Posterior cingulate gyrus (tissue), 11 donors: ENCODE measurements at regions not wholly inside any gene's neighbourhood (a gene's known extent, or its start where the extent isn't known, plus 50 kb on each side); places are given as distances from the start of the nearest gene placed in this dataset.

Source experiments
- DNase-seq, 10 donors: peaks; one replicate each; pipeline versions ENCODE4 v3.0.0 to v3.0.0-alpha.2; 2020 to 2021; ENCODE audit warnings: mixed read lengths in 3 of 10
- intact Hi-C: fragments of 100-400 bp; cut with DNase I; formaldehyde crosslinking; loops from one replicate; pipeline ENCODE4 v1.15.1; 2023

DNA sequence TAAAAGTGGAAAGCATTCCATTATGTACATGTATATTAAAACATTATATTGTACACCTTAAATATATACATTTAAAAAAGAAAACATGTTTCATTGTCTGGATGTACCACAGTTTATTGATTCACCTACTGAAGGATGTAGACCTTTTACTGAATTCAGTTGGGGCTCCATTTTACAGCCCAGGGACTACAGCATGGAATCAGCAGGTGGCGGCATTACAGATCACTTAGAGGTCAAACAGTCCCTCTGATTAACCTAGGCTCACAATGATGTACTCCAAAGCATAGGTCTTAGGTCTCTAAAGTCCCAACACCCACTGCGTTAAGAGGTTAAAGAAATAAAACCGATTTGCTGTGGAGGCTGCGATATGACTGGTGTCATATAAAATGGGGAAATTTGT is 490.9 kb downstream of the SHISA9 start:
- DNase-seq = no peak
- intact Hi-C loops = no loop called here

DNA sequence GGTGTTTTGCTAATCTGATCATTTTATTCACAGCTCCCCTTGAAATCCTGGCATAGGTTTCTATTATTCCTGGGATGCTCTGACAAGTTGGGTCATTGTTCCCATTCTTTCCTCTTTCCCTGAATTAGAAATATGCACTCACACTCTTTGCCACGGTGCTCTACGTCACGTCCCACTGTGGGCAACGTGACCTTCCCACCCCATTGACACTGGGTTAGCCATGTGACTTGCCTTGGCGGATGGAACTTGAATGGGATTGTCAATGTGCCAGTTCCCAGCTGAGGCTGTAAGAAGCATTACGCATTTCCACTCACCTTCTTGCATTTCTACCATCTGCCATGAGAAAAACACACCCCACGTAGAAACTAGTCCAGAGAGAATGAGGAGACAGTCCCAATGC is 492.4 kb downstream of the SHISA9 start:
- intact Hi-C loops = no loop called here
- DNase-seq = peak in 1 of 10 donors; percentile 53

DNA sequence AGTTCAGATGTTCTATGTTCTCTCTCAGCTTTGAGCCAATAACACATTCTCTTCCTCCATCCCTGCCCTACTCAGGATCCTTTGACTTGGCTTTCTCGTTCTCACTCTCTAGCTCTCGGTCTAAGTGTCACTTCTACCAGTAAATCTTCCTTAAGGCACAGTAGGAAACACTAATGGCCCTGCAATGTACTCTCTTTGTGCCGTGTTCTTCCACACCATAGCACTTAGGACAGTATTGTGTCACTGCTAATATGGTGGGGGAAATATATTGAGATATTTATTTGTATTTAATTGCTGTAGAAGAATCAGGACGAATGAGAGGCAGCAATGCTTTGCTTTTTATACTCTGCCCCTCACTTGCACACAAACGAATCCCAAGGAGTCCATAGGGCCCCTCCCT is 493.1 kb downstream of the SHISA9 start:
- DNase-seq = no peak
- intact Hi-C loops = no loop called here

DNA sequence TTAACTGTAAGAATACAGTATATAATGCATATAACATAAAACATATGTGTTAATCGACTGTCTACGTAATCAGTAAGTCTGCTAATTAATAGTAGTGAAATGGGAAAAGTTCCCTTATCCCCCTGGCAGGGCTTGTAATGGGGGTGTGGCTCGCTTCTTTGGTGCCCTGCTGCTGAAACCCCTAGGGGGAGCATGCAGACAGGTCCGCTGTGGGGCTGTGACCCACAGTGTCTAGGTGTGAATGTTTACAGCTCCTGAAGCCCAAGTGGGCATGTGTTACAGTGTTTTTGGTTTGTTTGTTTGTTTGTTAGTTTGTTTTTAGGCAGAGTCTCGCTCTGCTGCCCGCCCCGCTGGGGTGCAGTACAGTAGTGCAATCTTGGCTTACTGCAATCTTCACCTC is 495.7 kb downstream of the SHISA9 start:
- intact Hi-C loops = no loop called here

DNA sequence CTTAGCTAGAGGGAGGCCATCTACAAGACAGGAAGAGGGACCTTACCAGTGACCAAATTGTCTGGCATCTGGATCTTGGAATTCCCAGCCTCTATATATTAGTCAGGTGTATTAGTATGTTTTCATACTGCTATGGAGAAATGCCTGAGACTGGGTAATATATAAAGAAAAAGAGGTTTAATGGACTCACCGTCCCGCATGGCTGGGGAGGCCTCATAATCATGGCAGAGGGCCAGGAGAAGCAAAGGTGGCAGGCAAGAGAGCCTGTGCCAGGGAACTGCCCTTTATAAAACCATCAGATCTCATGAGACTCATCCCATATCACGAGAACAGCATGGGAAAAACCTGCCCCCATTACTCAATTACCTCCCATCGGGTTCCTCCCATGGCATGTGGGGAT is 500.2 kb downstream of the SHISA9 start:
- intact Hi-C loops = no loop called here
- DNase-seq = no peak

More for the DNA sequence above, 495.7 kb downstream of the SHISA9 start:
- no peak for DNase-seq

DNA sequence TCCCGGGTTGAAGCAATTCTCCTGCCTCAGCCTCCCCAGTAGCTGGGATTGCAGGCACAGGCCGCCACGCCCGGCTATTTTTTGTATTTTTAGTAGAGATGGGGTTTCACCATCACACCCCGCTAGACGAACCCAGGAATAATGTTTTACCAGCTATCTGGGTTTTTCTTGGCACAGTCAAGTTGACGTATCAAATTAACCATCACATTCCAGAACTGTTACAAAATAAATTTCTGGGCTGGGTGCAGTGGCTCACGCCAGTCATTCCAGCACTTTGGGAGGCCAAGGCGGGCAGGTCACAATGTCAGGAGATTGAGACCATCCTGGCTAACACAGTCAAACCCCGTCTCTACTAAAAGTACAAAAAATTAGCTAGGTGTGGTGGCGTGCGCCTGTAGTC is 501.2 kb downstream of the SHISA9 start:
- no peak for DNase-seq
- intact Hi-C loops = no loop called here

DNA sequence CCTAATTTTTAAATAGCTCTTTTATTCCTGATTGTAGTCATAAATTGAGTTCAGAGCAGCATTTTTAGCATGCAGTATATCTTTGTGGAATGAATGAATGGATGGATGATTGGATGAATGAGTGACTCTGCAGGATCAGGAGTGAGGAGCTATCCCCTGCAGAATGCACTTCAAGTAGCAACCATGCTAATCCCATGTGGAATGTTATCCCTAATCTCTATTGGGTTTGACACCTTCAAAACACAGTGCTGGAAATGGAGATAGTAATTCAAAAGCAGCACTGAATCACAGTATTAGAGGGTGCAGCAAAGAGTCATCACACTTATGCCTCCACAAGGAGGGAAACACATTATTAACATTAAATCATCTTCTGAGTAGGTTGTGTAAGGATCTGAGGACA is 501.9 kb downstream of the SHISA9 start:
- intact Hi-C loops = no loop called here
- no peak for DNase-seq

DNA sequence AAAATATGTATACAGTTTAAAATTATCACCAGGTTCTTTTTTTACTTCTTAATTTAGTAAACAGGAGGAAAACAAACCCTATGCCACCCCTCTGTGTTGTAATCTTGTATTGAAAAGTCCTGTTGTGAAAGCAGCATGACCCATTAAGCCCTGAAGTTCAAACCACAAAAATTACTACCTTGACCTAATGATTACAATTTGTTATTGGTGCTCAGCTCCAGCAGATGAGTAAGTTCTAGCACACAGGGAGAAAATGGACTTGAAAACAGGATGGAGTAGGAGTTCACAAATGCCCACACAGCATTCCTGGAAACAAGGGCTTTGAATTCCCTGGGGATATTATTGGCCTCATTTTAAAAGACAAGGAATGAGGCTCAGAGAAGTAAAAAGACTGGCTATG is 505.8 kb upstream of the ERCC4 start:
- intact Hi-C loops = no loop called here
- DNase-seq = no peak

DNA sequence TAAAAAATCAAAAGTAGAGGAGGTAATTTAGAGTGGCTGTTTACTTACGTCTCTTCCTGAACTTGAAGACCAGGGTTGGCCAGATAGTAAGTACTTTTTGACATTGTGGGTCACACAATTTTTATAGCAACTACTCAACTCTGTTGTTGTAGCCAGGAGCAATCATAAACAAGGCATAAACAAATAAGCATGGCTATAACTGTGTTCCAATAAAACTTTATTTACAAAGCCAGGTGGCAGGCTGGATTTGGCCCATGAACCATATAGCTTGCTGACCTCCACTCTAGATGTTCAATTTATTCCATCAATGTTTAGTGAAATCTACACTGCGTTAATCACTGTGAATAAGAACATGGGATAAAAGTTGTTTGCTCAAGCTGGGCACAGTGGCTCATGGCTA is 500.4 kb upstream of the ERCC4 start:
- intact Hi-C loops = no loop called here

DNA sequence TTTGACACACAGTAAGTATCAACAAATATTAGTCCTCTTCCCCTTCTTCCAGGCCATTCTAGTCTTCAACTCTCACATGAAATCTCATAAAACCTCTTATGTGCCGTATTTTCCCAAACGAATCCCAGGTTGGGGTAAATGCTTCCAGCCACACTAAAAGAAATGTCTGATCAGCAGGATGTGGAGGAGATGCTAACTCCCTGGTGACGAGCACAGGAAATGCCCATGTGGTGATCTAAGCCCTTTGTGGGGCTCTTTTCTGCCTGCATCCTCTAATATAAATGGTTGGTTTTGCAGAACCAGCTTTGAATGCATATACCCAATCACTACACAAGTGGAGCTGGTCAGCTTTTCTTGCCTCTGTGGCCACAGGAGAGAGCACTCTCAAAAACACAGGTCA is 498.2 kb upstream of the ERCC4 start:
- DNase-seq = no peak
- intact Hi-C loops = no loop called here

More for the DNA sequence above, 500.4 kb upstream of the ERCC4 start:
- no peak for DNase-seq

DNA sequence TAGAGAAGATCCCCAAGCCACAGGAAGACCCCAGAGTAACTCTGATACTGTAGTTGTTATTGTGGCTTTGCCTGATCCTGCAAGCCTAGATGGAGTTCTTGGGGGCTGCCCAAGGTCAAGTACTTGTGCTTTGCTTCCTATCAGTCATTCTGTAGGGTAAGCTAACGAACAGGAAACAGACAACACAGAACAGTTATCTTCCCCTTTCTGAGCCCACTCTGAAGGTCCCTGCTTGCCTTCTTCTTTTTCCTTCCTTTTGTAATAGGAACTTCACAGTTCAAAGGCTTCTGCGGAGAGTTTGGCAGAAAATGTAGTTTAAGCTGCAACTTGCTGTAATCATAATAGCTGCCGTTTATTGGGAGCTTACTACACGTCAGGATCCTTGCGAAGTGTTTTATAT is 494.1 kb upstream of the ERCC4 start:
- intact Hi-C loops = no loop called here
- no peak for DNase-seq

DNA sequence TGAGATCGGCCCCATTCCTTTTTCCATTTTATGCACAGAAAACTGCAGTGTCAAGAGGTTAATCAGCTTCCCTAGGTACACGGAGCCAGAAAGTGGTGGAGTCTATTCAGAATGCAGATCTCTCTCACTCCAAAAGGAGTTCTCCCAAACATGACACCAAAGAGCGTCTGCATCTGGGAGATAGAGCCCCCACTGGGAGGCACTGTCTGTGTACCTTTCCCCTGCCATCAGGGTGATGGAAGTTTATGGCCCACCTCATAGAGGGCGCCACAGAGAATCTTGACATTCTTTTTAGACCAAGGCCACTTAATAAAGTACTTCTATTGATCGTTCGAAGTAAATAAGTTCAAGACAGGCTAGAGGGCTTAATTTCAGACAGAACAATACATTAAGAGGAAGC is 493.7 kb upstream of the ERCC4 start:
- DNase-seq = no peak
- intact Hi-C loops = no loop called here

DNA sequence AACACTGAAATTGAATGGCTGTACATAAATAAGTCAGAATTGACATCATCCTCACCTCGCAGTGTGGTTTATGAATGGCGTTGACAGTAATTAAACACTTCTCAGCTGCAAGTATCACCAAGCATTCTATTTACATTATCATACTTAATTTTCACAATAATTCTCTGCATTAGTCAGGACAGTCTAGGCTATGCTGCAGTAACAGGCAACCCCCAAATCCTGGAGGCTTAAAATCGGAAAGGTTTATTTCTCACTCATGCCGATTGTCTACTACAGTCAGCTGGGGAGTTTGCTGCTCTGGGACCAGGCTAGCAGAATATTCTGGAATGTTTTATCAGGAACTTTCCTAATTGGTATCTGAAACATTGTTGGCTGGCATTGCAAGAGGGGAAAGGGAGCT is 493.2 kb upstream of the ERCC4 start:
- intact Hi-C loops = no loop called here

DNA sequence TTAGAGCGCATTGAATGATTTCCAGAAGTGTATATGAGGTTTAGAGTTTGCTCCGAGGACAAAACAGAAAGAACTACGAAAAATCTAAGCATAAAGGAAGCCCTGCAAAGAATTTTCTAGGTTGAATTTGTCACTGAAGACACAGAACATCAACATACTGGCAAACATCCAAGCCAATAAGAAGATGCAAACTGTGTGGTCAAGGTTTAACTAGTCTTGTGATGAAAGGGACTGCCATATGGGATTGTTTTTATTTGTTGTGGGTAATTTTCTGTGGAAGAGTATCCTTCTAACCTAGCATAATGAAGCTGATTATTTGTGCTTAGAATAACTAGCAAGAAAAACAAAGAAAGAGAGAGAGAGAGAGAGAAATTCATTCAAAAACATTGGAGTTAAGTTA is 492.0 kb upstream of the ERCC4 start:
- no peak for DNase-seq
- intact Hi-C loops = no loop called here

More for the DNA sequence above, 493.2 kb upstream of the ERCC4 start:
- no peak for DNase-seq

DNA sequence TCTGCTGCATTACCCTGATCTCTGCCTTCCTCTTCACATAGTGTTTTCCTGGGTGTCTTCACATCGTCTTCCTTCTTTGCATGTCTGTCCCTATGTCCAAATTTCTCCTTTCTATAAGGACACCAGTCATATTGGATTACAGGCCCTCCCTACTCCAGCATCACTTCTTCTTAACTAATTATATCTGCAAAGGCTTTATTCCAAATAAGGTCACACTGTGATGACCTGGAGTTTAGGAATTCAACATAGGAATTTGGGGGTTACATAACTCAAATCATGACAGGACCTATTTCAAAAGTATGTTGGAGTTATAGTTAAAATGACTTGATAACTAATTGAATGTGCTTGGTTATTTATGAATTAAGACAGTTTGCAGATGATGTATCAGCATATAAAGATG is 490.5 kb upstream of the ERCC4 start:
- intact Hi-C loops = no loop called here
- no peak for DNase-seq

DNA sequence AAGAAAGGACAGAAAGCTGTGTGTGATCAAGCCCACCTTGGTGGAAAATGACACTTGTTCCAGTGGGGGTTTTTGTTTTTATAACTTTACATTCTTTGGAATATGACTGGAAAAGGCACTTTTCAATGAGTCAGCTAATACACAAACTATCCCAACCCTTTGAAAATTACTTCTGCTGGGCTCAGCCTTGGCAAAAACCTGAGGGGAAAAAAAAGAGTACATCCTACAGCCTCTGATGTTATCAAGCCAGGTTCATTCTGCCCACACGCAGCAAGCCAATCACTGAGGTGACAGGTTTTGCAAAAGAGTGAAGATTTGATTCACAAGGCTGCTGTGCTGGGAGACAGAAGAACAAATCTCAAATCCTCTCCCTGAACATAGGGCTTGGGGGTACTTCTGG is 484.5 kb upstream of the ERCC4 start:
- intact Hi-C loops = no loop called here
- no peak for DNase-seq

DNA sequence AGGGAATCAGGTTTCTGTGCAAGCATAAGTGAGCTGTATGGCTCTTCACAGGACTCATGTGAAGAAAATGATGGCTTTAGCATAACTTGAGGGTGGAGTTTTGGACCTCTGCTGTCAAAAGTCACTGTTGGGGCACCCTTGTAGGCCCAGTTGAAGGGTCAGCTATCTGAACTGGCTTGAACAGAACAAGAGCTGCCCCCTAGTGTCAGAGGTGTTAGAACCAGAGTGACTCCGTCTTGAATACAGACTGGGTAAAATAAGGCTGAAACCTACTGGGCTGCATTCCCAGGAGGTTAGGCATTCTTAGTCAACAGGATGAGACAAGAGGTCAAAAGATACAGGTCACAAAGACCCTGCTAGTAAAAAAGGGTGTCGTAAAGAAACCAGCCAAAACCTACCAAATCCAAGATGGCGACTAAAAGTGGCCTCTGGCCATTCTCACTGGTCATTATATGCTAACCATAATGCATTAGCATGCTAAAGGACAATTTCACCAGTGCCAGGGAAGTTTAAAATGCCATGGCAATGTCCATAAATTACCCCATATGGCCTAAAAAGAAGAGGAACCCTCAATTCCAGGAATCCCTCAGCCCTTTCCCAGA is 484.0 kb upstream of the ERCC4 start:
- DNase-seq = no peak
- intact Hi-C loops = no loop called here

DNA sequence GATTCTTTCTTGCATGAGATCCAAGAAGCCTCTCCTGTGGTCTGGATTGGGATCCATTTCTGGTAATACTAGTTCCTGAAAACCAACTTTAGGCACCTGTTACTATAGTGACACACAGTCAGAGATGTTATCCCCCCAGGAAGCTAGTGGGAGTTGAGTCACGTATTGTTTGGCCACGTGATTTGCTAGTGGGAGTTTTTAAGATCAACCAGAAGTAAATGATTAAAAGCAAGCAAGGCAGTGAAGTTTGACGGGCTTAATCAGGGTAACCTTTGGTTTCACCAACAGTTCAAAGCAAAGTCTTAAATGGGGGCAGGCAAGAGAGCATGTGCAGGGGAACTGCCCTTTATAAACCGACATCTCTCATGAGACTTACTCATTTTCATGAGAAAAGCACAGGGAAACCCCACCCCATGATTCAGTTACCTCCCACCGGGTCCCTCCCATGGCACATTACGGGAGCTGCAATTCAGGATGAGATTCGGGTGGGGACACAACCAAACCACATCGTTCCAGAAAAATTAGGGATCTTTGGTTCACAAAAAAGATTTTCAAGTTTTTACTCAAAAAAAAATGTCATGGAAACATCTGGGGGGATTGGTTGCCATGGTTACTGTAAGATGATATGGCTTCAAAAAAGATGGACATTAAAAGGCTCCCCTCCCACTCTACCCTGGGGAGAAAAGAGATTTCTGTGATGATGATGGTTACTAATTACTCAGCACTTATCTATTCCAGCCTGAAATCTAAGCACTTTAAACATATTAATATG is 483.1 kb upstream of the ERCC4 start:
- intact Hi-C loops = no loop called here
- DNase-seq = no peak

DNA sequence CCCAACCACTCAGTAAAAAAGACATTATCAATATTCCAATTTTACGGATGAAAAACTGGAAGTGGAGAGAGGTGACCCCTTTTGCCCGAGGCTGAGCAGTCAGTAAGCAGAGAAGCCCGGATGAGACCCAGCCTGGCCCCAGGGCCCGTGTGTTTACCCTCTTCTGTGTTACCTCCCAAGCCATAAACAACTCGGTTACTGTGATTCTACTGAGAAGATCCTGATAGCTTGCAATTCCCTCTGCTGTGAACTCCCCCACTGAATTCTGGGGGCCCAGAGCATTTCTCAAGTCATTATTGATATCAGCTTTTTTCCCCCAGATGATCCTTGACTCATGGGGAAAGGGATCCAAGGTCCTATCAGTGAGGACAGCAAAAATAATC is 482.6 kb upstream of the ERCC4 start:
- DNase-seq = no peak
- intact Hi-C loops = no loop called here

DNA sequence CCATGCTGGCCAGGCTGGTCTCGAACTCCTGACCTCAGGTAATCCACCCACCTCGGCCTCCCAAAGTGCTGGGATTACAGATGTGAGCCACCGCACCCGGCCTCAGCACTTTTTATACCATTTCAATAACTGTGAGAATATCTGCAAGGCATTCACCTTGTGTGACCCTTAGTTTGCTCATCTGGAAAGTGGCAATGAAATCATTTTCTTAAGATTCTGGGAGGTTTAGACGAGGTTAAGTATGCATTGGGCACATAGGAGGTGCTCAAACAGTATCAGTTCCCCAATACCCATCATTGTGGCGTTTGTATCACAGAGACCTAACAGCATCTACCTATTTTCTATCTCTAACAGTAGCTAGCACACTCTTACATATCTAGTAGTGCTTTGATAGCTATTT is 481.9 kb upstream of the ERCC4 start:
- intact Hi-C loops = no loop called here
- DNase-seq = no peak

DNA sequence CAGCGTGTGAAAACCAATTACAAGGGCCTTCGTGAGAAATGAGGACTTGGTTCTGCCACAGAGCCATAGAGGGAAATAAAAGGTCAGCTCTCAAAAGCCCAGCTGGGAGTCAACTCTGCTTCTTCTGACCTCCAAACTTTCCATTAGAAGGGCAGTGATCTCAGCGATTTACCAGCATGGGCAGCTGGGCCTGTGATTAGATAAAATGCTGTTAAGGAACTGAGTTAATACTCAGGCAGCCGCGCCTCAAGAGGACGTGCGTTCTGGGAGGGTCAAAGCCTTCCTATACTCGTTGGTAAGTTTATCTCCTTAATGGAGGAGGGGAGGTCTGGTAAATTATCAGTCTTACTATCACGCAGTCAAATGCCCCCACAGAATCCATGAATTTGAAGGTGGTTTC is 480.2 kb upstream of the ERCC4 start:
- intact Hi-C loops = no loop called here
- no peak for DNase-seq

DNA sequence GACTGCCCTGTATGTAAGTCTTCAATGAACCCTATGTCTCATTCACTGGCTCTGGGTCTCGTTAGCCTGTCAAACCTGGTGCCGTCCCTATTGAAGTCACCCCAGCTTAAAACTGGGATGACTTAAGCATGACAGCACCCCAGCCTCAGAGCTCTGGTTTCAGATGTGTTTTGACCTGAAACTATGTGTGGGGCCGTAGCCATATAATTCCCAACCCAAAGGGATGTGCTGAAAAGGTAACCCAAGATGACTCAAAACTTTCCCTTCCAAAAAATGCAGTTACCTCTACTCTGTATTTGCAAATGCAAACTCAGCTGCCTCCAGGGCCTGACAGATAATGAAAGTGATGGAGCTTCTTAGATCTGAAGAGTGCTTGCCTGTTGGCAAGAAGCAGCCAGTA is 478.3 kb upstream of the ERCC4 start:
- intact Hi-C loops = no loop called here
- no peak for DNase-seq

DNA sequence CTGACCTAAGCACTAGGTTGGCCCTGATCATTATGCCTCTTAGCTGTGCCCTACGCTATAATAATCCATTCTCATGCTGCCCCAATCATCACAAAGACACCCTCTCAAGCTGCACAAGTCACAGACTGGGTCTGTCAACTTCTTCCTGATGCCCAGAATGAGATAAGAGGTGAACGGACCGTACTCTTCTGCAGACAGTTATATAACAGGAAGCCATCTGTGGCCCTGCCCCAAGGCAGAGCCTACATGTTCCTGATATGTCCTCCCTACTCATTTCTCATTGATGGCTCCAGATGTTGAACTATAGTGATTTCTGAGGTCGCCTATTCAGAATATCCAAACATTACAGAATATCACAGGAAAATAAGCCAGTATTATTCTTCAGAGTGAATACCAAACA is 471.6 kb upstream of the ERCC4 start:
- DNase-seq = no peak
- intact Hi-C loops = no loop called here
